ENCODE measurements at regions not wholly inside any gene's neighbourhood (a gene's known extent, or its start where the extent isn't known, plus 50 kb on each side); places are given as distances from the start of the nearest gene placed in this dataset.

DNA sequence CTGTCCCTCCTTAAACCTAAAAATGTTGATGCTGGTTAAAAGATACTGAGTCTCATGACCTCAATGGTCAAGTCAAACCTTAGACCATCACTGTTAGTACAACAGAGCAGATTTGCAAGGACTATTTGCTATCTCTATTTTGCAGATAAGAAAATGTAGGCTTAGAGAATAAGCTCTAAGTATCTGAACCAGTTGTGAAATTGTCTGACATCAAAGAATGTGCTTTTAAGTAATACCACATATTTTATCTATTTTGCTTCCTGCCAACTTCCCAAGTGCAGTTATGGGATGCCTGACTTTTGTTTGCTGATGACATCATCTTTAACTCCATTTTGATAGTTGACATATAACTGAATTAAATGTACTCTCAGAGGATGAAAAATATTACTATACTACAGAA lies 83.6 kb upstream of the TMEM106B start:
- DNase-seq (ENCODE audit: low read depth in 2 of 2): no peak

DNA sequence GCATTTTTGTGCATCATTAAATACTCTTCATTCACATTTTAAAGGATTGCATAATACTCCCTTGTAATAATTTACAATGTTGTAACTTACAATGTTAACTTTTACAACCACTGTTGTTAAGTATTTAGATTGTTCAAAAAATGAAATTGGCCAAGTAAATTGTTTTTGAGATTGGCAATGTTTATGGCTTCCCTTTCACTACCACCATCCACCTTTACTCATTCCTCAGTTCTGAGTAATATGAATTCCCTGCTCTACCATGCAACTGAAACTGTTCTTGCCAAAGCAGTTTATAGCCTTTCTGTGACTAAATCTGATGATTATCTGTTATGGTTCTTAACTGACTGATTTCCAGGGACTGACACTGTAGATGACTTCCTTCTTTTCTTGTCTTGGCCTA lies 80.5 kb upstream of the TMEM106B start:
- DNase-seq (ENCODE audit: low read depth in 2 of 2): no peak

DNA sequence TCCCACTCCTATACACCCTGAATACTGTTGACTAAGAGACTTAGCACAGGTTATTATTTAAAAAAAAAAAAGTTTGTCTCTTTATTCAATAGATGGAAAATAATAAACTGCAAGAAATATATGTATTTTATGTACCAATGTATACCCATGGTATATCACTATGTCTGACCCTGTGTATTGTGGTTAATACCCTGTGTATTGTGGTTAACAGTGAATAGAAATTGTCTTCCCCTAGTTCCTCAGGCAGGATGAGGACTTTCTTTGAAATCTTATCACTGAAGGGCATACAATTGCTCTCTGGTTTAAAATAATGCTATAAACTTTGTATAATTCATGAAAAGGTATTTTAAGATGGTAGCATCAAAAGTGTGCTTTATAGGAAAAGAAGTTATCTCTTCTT lies 80.0 kb upstream of the TMEM106B start:
- no peak for DNase-seq (ENCODE audit: low read depth in 2 of 2)

DNA sequence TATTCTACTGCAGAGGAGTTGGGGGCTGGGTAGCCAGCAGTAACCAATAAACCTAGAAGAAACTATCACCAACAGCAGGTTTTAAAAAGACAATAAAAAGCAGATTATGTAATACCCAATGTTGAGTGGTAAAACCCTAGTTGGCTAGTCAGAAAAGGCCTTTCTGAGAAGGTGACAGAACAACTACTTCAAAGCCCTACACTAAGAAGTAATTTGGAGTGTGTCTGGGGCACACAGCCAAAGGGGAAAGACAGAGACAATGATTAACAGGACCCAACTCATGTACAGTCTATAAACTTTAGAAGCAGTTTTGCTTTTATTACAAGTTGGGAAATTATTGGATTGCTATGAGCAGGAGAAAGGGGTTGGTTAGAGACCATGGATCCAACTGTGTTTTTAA lies 77.2 kb upstream of the TMEM106B start:
- no peak for DNase-seq (ENCODE audit: low read depth in 2 of 2)

DNA sequence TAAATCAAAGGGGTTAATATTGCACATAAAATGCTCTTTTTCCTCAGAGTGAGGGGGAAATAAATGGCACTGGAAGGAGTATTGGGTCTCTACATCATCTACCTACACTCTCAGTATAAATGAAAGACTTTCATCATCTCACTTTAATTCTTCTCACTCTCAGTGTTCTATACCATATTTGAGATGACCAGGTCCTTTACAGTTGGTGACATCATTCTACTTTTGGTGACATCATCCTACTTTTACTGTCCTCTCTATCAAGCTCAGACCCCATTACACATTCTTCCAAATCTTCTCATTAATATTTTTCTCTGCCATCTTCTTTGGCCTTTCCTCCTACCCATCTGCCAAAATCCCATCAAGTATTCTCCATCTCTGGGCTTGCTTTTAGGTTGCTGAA lies 74.6 kb upstream of the TMEM106B start:
- DNase-seq (ENCODE audit: low read depth in 2 of 2): no peak

DNA sequence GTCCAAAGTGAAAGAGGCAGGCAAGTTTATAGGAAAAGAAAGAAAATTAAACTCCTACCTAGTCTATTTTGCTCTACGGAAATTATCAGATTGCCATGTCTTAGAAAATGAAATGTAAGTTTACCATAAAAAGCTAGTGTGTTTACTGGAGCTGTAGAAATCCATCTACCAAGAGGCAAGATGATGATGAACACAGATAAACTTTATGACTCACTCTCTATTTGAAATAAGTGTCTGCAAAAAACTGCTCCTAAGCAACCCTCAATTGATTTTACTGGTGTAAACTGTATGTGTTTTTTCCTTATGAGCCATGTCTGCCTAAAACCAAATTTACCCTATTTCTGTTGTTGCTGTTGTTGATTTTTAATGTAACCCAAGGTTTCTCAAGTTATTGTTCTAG lies 73.8 kb upstream of the TMEM106B start:
- no peak for DNase-seq (ENCODE audit: low read depth in 2 of 2)

DNA sequence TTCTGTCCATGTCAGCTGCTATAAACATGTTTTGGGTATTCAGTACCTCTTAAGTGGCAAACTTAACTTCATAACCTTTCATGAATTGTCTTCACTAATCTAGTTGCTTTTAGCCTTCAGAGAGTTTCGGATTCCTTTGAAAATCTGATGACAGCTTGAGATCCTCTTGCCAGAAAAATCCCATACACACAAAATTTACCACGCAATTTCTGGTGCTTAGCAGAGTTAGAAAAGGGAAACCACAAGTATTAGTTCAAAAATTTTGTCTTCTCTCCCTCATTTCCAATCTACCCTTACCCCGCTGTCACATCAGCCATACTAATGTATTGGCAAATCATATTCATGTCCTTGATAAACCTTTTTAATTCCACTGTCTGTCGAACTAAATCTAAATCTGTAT lies 72.7 kb upstream of the TMEM106B start:
- DNase-seq (ENCODE audit: low read depth in 2 of 2): no peak

DNA sequence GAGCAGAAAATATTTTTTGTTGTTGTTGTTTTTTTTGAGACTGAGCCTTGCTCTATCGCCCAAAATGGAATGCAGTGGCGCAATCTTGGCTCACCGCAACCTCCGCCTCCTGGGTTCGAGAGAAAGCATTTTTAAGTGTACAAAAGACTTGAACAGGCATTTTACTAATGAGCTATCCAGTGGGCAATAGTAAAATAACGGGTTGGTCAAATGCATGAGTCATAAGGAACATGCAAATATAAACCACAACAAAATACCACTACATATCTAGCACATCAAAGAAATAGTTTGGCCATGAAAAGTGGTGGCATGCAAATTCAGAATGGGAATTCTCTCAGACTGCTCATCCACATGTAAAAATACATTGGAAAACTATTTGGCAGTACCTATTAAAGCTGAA lies 71.7 kb upstream of the TMEM106B start:
- no peak for DNase-seq (ENCODE audit: low read depth in 2 of 2)

DNA sequence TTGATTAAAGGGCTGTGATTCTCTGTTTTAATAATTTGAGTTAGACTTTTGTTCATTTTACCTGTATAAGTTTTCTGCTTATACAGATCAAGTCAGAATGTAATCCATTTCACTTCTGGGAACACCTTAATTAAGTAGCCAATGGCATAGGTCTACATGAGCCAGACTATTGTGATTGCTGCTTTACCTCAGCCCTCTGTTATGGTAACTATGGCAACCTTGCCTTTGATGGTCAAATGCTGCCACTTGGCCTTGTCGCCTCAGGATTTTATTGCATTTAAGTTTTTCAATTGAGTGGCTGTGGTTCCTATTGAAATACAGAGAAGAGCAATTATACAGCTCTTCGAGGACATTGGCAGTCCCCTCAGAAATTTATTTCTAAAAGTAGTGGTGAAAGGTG lies 64.3 kb upstream of the TMEM106B start:
- DNase-seq (ENCODE audit: low read depth in 2 of 2): no peak

DNA sequence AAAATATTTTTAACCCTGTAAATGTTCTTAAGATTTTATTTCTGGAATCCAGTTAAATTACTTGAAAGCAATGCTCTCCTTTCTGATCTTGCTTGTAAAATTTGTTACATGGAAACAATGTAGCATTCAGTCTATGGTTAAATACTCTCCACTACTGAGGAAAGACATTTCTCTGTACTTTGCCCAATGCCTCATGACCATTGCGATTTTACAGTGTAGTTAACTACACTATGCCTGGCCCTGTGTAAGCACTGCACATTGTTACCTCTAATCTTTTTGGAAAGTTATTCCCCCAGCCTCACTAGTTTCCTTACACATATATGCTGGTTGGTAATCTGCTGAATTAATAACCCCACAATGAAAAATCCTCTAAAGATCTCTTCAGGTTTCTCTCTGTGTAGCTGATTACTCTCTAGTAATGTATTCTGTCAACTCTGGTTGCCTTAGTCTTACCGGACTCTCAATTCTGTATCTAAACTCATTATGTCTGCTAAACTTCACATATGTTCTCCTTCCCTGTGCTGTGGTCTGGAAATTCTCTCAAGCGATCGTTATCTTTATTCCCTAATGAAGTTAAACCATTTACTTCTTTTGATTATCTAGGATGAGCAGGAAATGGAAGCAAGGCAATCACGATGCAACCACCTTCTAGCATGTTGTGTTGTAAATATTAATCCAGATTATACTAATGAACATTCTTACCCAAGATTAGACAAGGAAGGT lies 58.7 kb upstream of the TMEM106B start:
- DNase-seq (ENCODE audit: low read depth in 2 of 2): no peak

DNA sequence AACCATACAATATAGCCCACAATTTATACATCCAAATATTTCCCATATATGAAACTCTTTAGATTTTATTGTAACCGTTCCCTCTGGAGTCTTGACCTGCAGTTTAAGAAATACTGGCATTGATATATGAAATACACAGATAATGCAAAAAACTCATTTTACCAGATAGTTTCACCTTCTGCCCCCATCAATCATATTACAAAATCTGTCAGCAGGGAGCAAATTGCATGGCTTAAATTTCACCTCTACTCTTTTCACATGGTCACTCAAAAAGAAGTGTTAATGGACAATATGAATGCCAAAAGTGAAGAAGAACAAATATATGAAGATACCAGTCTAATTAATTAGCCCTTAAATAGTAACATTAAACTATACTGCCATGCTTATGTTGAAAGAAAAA lies 57.0 kb upstream of the TMEM106B start:
- no peak for DNase-seq (ENCODE audit: low read depth in 2 of 2)

DNA sequence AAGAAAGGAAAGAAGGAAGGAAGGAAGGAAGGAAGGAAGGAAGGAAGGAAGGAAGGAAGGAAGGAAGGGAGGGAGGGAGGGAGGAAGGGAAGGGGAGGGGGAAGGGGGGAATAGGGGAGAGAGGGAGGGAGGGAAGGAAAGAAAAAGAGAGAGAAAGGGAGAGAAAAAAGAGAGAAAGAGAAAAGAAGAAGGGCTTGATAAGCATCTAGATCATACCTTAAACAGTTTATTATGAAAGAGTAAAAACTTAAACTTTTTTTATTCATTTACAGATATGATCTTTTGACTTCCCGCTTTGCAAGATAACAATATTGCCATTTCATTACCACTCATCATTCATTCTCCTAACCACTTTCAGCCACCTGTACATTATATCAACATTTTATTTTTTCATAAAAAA lies 53.6 kb upstream of the TMEM106B start:
- no peak for DNase-seq (ENCODE audit: low read depth in 2 of 2)

DNA sequence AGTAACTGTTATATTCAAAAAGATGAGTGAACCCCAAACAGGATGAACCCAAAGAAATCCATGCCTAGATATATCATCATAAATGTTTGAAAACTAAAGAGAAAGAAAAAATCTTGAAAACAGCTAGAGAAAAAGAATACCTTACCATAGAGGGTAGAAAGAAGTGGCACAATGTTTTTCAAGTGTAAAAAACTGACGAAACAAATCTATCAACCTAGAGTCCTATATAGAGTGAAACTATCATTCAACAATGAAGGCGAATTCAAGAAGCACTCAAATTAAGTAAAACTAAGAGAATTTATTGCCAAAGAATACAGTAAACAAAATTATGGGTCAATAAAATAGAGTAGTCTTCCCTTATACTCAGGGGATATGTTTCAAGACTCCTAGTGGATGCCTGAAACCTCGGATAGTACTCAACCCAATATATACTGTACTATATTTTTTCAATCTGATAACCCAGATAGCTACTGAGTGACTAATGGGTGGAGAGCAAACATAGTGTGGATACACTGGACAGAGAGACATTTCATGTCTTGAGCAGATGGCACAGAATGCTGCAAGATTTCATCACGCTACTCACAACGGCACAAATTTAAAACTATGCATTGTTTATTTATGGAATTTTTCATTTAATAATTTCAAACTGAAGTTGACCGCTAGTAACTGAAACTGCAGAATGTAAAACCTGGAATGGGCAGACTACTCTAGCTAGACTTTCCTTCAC lies 52.6 kb upstream of the TMEM106B start:
- no peak for DNase-seq (ENCODE audit: low read depth in 2 of 2)

DNA sequence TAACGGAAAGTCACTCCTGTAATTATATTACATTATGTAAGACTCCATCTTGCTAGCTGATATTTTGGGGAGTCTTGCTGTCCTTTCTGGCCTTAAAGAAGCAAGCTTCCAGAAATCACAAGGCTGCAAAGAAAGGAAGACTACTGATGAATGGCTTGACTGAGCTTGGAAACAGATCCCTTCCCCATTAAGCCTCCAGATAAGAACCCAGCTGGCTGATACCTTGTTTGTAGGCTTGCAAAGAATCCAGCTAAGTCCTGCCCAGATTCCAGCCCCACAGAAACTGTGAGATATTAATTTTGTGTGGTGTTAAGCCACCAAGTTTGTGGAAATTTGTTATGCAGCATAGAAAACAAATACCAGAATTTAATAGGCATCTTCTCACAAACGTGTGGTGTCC lies 49.9 kb upstream of the TMEM106B start:
- no peak for DNase-seq (ENCODE audit: low read depth in 2 of 2)
